ENCODE measurements at regions not wholly inside any gene's neighbourhood (a gene's known extent, or its start where the extent isn't known, plus 50 kb on each side); places are given as distances from the start of the nearest gene placed in this dataset.

GRCh38 chr7:131141443-131141967 is 186.2 kb upstream of the MKLN1 start:
- ChIA-PET POLR2A (no interaction called here), CTCF (interaction anchor here (0.5 kb wide), 1 partner anchor 179 kb away, joined by 3 read pairs; no protein-coding TSS in a partner anchor)
- Mint-ChIP-seq H3K4me1 (ENCODE audit: insufficient read depth, unreplicated experiment) (peaks cover 10% of the 10 kb centered on the region), H3K27ac (ENCODE audit: low read depth, unreplicated experiment) (no peak overlapping the region), H3K4me3 (ENCODE audit: unreplicated experiment) (no peak overlapping the region), H3K27me3 (ENCODE audit: insufficient read depth, unreplicated experiment) (no peaks in the 10 kb centered on the region), H3K36me3 (ENCODE audit: insufficient read depth, unreplicated experiment) (no peaks in the 10 kb centered on the region), H3K9me3 (ENCODE audit: unreplicated experiment) (peaks cover 21% of the 10 kb centered on the region)
- intact Hi-C loops (cut with micrococcal nuclease): no loop called here
- no TSS peak for BruUV-seq (replicated peaks)
- no peak for DNase-seq (ENCODE audit: unreplicated experiment)
- no peak for TF ChIP-seq CTCF (IDR thresholded peaks at IDR 0.05; ENCODE audit: unreplicated experiment)

DNA sequence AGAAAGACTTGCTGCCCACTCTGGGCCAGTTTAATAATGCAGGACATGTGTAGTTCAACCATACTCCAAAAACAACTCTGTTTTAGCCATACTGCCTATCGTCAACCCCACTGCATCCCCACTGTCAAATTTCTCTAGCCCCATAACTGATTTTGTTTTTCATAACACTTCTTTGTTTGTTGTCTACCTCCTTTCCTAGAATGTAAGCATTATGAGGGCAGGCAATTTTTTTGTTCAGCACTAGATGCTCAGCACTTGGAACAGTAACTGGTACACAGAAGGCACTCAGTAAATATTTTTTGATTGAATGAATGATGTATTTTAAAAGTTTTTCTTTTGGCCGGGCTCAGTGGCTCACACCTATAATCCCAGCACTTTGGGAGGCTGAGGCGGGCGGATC is 183.8 kb upstream of the MKLN1 start:
- Mint-ChIP-seq H3K36me3 (ENCODE audit: insufficient read depth, unreplicated experiment) (no peaks in the 10 kb centered on the region), H3K27ac (ENCODE audit: low read depth, unreplicated experiment) (no peak overlapping the region), H3K4me3 (ENCODE audit: unreplicated experiment) (no peak overlapping the region), H3K9me3 (ENCODE audit: unreplicated experiment) (peaks cover 21% of the 10 kb centered on the region), H3K4me1 (ENCODE audit: insufficient read depth, unreplicated experiment) (peaks cover 10% of the 10 kb centered on the region), H3K27me3 (ENCODE audit: insufficient read depth, unreplicated experiment) (no peaks in the 10 kb centered on the region)
- CTCF ChIA-PET: no interaction called here
- POLR2A ChIA-PET: interaction anchor here (0.7 kb wide), 1 partner anchor 11 kb away, joined by 3 read pairs; no protein-coding TSS in a partner anchor
- BruUV-seq (replicated peaks): no TSS peak
- intact Hi-C loops (cut with micrococcal nuclease): no loop called here
- TF ChIP-seq CTCF (IDR thresholded peaks at IDR 0.05; ENCODE audit: unreplicated experiment): no peak
- no peak for DNase-seq (ENCODE audit: unreplicated experiment)

GRCh38 chr7:131145026-131145425 is 182.7 kb upstream of the MKLN1 start:
- Mint-ChIP-seq H3K9me3 (ENCODE audit: unreplicated experiment) (peaks cover 19% of the 10 kb centered on the region), H3K27me3 (ENCODE audit: insufficient read depth, unreplicated experiment) (no peaks in the 10 kb centered on the region), H3K4me3 (ENCODE audit: unreplicated experiment) (no peak overlapping the region), H3K27ac (ENCODE audit: low read depth, unreplicated experiment) (no peak overlapping the region), H3K4me1 (ENCODE audit: insufficient read depth, unreplicated experiment) (peaks cover 10% of the 10 kb centered on the region), H3K36me3 (ENCODE audit: insufficient read depth, unreplicated experiment) (no peaks in the 10 kb centered on the region)
- DNase-seq (ENCODE audit: unreplicated experiment): peak; percentile 23
- TF ChIP-seq CTCF (IDR thresholded peaks at IDR 0.05; ENCODE audit: unreplicated experiment): no peak
- CTCF ChIA-PET: interaction anchor here (0.5 to 1.2 kb wide), 2 partner anchors 13 to 76 kb away, joined by 3 to 4 read pairs; no protein-coding TSS in a partner anchor
- no TSS peak for BruUV-seq (replicated peaks)
- intact Hi-C loops (cut with micrococcal nuclease): no loop called here
- POLR2A ChIA-PET: interaction anchor here (0.6 to 1.9 kb wide), 5 partner anchors 8 to 28 kb away, joined by 3 to 5 read pairs (median 3); no protein-coding TSS in a partner anchor

DNA sequence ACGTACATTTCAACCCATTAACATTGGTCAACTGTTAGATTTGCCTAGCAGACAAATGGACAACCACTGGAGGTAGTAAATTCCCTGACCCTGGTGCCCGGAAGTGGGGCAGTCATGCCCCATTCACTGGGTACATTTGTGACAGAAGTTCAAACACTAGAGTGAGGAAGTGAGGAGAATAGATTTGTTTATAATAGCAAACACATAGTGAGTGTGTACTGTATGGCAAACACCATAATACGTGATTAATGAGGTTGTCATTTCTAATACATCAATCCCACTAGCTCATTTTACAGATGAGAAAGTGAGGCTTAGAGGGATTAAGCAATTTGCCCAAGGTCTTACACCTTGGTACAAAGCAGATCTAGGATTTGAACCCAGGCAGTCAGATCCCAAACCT is 181.9 kb upstream of the MKLN1 start:
- no TSS peak for BruUV-seq (replicated peaks)
- DNase-seq (ENCODE audit: unreplicated experiment): no peak
- POLR2A ChIA-PET: interaction anchor here (0.6 to 1.9 kb wide), 4 partner anchors 9 to 28 kb away, joined by 3 to 5 read pairs (median 4); no protein-coding TSS in a partner anchor

More for the DNA sequence above, 181.9 kb upstream of the MKLN1 start:
- no peak for TF ChIP-seq CTCF (IDR thresholded peaks at IDR 0.05; ENCODE audit: unreplicated experiment)
- intact Hi-C loops (cut with micrococcal nuclease): no loop called here
- no peaks in the 10 kb centered on the region for H3K36me3 Mint-ChIP-seq (ENCODE audit: insufficient read depth, unreplicated experiment)
- H3K27me3 Mint-ChIP-seq (ENCODE audit: insufficient read depth, unreplicated experiment): no peaks in the 10 kb centered on the region
- no peak overlapping the region for H3K4me3 Mint-ChIP-seq (ENCODE audit: unreplicated experiment)
- peaks cover 11% of the 10 kb centered on the region for H3K4me1 Mint-ChIP-seq (ENCODE audit: insufficient read depth, unreplicated experiment)
- CTCF ChIA-PET: interaction anchor here (0.7 to 1.2 kb wide), 2 partner anchors 12 to 17 kb away, joined by 3 to 4 read pairs; no protein-coding TSS in a partner anchor
- peaks cover 11% of the 10 kb centered on the region for H3K9me3 Mint-ChIP-seq (ENCODE audit: unreplicated experiment)
- no peak overlapping the region for H3K27ac Mint-ChIP-seq (ENCODE audit: low read depth, unreplicated experiment)
